NCI-H146 treated with DMSO at 0.1 percent for 48 hours (cell line): ENCODE measurements at regions not wholly inside any gene's neighbourhood (a gene's known extent, or its start where the extent isn't known, plus 50 kb on each side); places are given as distances from the start of the nearest gene placed in this dataset.
"Not testable (repeated sequence)": the region's sequence is repeated elsewhere in the genome, so short reads cannot be mapped to it uniquely, and the experiment has no call there.

Experiments
- DNase-seq: peaks from one replicate; lab custom pipeline; 2025; ENCODE audit not compliant: unreplicated experiment; lab: John Stamatoyannopoulos, UW

GRCh38 chr2:216991563-216991962 lies 131.7 kb upstream of the TNP1 start:
- no peak for DNase-seq

- DNase-seq = no peak
Measured at GRCh38 chr2:216989340-216990129, 129.7 kb upstream of the TNP1 start.

DNA sequence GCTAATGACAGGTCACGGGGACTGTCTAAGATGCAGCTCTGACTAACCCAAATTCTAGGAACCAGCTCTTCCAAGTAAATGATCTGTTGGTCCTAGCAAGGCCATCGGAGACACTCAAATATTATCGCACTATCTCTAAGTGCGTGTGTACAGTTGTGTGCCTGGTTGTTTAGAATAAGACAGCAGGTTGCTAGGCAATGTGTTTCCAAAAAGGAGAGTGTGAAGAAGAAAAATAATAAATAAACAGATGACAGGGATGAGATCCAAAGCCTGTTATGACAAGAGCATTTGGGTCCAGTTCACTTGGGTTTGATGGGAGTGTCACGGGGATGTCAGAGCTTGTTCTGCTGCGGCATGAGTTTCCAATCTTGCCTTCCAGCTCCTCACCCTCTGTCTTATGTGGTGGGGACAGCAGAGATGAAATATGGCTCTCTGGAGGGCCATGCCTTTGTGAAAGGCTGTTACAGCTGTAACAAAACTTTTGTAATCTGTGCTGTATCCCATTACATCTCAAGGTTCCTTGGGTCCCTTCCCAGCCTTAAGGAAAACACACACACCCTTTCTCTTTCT lies 127.5 kb upstream of the TNP1 start:
- no peak for DNase-seq

DNA sequence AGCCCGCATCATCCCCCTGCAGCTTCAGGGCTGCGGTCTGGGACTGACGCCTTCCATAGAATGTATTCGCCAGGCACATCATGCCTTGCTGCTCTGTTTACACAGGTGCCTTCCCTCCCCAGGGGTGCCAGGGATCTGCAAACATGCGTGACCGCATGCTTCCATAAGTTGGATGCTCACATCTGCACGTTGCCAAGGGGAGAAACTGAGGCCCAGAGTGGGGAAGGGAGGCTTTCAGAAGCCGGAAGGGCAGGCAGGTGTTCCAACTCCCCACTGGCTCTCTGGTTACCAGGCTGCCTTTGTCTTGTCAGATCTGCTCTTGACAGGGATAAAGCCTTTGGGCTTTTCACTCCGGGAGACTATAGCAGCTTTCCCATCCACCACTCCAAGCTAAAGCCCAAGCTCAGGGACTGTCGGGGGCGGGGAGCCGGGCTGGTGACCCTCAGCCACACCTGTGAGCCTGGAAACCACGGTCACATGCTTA lies 125.8 kb upstream of the TNP1 start:
- DNase-seq = peak; percentile 91

DNA sequence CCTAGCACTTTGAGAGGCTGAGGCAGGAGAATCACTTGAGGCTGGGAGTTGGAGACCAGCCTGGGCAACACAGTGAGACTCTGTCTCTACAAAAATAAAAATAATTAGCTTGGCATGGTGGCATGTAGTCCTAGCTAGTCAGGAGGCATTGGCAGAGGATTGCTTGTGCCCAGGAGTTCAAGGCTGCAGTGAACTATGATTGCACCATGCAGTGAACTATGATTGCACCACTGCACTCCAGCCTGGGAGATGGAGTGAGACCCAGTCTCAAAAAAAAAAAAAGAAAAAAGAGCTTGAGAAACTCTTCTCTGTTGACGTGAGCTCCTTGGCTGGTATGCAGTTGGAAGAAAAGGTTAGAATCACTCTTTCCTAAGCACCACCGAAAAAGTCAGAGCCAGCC lies 125.1 kb upstream of the TNP1 start:
- no peak for DNase-seq

DNA sequence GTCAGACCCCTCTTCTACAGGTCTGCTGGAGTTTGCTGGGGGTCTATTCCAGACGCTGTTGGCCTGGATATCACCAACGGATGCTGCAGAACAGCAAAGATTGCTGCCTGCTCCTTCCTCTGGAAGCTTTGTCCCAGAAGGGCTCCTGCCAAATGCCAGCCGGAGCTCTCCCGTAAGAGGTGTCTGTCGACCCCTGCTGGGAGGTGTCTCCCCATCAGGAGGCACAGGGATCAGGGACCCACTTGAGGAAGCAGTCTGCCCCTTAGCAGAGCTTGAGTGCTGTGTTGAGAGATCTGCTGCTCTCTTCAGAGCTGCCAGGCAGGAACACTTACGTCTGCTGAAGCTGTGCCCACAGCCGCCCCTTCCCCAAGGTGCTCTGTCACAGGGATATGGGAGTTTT lies 122.1 kb upstream of the TNP1 start:
- not testable (repeated sequence) for DNase-seq

- not testable (repeated sequence) for DNase-seq
Measured at GRCh38 chr2:216980510-216980909, 120.6 kb upstream of the TNP1 start.

- no peak for DNase-seq
Measured at GRCh38 chr2:216974321-216975302, 114.7 kb upstream of the TNP1 start.

GRCh38 chr2:216971593-216971992 lies 111.7 kb upstream of the TNP1 start:
- DNase-seq = no peak

DNA sequence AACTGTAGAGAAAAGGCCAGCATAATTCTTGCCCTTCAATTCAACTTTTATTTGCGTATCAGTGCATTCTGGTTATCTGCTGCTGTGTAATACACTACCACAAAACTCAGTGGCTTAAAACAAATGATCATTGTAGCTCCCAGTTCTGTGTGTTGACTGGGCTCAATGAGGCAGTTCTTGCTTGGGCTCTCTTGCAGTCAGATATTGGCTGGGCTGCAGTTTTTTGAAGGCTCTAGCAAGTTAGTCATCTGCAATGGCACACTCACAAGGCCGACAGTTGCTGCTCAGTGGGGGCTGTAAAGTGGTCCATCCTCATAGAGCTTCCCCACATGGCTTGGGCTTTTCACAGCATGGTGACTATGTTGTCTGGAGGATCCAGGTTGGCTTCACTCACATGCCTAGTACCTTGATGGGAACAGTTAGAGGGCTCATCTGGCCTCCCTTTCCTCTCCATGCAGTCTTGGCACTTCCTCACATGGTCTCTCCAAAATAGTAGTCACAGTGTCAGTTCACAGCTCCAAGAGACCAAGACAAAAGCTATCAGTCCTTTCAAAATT lies 110.6 kb upstream of the TNP1 start:
- no peak for DNase-seq

- DNase-seq = no peak
Measured at GRCh38 chr2:216967889-216968288, 108.0 kb upstream of the TNP1 start.

- DNase-seq = no peak
Measured at GRCh38 chr2:216960671-216961268, 100.9 kb upstream of the TNP1 start.

DNA sequence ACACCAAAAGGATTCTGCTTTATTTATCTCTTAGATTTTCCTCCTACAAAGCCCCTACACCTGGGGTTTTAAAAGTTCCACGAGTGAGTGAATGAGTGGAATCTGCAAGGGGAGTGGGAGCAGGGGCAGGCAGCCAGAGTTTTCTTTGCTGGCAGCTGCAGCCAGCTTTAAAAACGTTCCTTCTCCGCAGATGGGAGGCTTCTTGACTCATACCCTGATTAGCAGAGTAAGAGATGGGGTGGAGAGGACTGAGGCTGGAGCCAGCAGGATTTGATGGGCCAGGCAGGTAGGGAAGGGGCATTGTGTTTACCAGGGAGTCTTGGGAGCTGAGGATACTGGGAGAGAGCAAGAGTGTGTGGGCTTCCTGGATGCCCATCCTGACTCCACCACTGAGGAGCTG lies 99.6 kb upstream of the TNP1 start:
- DNase-seq = no peak

- DNase-seq = no peak
Measured at GRCh38 chr2:216956820-216957493, 97.1 kb upstream of the TNP1 start.

- no peak for DNase-seq
Measured at GRCh38 chr2:216951171-216951570, 91.3 kb upstream of the TNP1 start.

- DNase-seq = no peak
Measured at GRCh38 chr2:216950547-216950946, 90.7 kb upstream of the TNP1 start.

- no peak for DNase-seq
Measured at GRCh38 chr2:216949700-216950413, 90.0 kb upstream of the TNP1 start.

DNA sequence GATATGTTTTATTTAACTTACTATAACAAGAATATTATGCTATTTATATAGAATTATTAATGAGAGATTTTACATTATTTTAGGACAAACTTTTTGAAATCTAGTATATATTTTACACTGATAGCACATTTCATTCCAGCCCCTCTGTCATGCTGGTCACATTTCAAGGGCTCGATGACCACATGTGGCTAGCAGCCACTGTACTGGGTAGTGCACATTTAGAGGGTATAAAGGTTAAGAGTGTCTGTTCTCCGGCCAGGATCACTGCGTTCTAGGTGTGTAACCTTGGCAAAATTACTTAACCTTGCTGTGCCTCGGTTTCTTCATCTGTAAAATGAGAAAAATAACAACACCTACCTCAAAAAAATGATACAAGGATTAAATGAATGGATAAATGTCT lies 87.2 kb upstream of the TNP1 start:
- no peak for DNase-seq

GRCh38 chr2:216944733-216945132 lies 84.9 kb upstream of the TNP1 start:
- DNase-seq = no peak

GRCh38 chr2:216943109-216943508 lies 83.2 kb upstream of the TNP1 start:
- no peak for DNase-seq
